Lung microvascular endothelial cell (primary cell): ENCODE measurements at regions not wholly inside any gene's neighbourhood (a gene's known extent, or its start where the extent isn't known, plus 50 kb on each side); places are given as distances from the start of the nearest gene placed in this dataset.
"Not testable (repeated sequence)": the region's sequence is repeated elsewhere in the genome, so short reads cannot be mapped to it uniquely, and the experiment has no call there.

Experiments used
- DNase-seq, 2 donors: peaks; one replicate each; pipeline versions ENCODE4 v3.0.0 to v3.0.0-alpha.2; 2010; ENCODE audit warnings: low read depth in 2 of 2

GRCh38 chr16:87143661-87144121 is 173.5 kb downstream of the C16orf95 start:
- peak in 1 of 2 donors; percentile 82 for DNase-seq

- DNase-seq = peak in 1 of 2 donors; percentile 76
Observed at GRCh38 chr16:87144232-87144631, 173.0 kb downstream of the C16orf95 start.

- DNase-seq = peak; percentile 41 to 55
Observed at GRCh38 chr16:87145181-87146176, 171.7 kb downstream of the C16orf95 start.

- no peak for DNase-seq
Observed at GRCh38 chr16:87146676-87147075, 170.5 kb downstream of the C16orf95 start.

- DNase-seq = no peak
Observed at GRCh38 chr16:87149051-87149450, 168.1 kb downstream of the C16orf95 start.

GRCh38 chr16:87150262-87150661 is 166.9 kb downstream of the C16orf95 start:
- no peak for DNase-seq

- DNase-seq = no peak
Observed at GRCh38 chr16:87150681-87151280, 166.4 kb downstream of the C16orf95 start.

- no peak for DNase-seq
Observed at GRCh38 chr16:87152221-87152755, 164.9 kb downstream of the C16orf95 start.

- no peak for DNase-seq
Observed at GRCh38 chr16:87153326-87153725, 163.9 kb downstream of the C16orf95 start.

- not testable (repeated sequence) for DNase-seq
Observed at GRCh38 chr16:87155315-87155714, 161.9 kb downstream of the C16orf95 start.

GRCh38 chr16:87156195-87156594 is 161.0 kb downstream of the C16orf95 start:
- no peak for DNase-seq

GRCh38 chr16:87160234-87160636 is 157.0 kb downstream of the C16orf95 start:
- no peak for DNase-seq

- DNase-seq = no peak
Observed at GRCh38 chr16:87160701-87161337, 156.4 kb downstream of the C16orf95 start.

GRCh38 chr16:87161410-87161809 is 155.8 kb downstream of the C16orf95 start:
- not testable (repeated sequence) for DNase-seq

- DNase-seq = no peak
Observed at GRCh38 chr16:87161822-87162676, 155.1 kb downstream of the C16orf95 start.

GRCh38 chr16:87162799-87163198 is 154.4 kb downstream of the C16orf95 start:
- not testable (repeated sequence) for DNase-seq

- no peak for DNase-seq
Observed at GRCh38 chr16:87163637-87164036, 153.6 kb downstream of the C16orf95 start.

- no peak for DNase-seq
Observed at GRCh38 chr16:87165151-87165550, 152.0 kb downstream of the C16orf95 start.

GRCh38 chr16:87165885-87166284 is 151.3 kb downstream of the C16orf95 start:
- DNase-seq = no peak

GRCh38 chr16:87166321-87166720 is 150.9 kb downstream of the C16orf95 start:
- no peak for DNase-seq

- no peak for DNase-seq
Observed at GRCh38 chr16:87166934-87167333, 150.3 kb downstream of the C16orf95 start.
